Neural progenitor cell (in vitro differentiated cells): ENCODE measurements at regions not wholly inside any gene's neighbourhood (a gene's known extent, or its start where the extent isn't known, plus 50 kb on each side); places are given as distances from the start of the nearest gene placed in this dataset.
A peak's percentile ranks its signal among the peaks of the same experiment; 100 is the strongest.

Experiments used
- DNase-seq: peaks from one replicate; pipeline ENCODE4 v3.0.0-alpha.2; 2016; ENCODE audit warnings: low spot score
- H2AFZ ChIP-seq: fragments of 200-600 bp; sonication (generic); replicated peaks from 2 replicates; pipeline ENCODE4 v1.6.1; 2016; ENCODE audit warnings: antibody characterized with exemption
- H3F3A ChIP-seq: fragments of 200-600 bp; sonication (generic); 2 replicates; pipeline ENCODE4 v1.6.1; 2016; ENCODE audit warnings: antibody characterized with exemption, low read depth
- H3K27ac ChIP-seq: fragments of 200-600 bp; sonication (generic); 2 replicates; pipeline ENCODE4 v1.5.1; 2016; ENCODE audit warnings: mild to moderate bottlenecking
- H3K27me3 ChIP-seq: fragments of 200-600 bp; sonication (generic); 2 replicates; pipeline ENCODE4 v1.6.1; 2016; ENCODE audit warnings: mild to moderate bottlenecking, moderate library complexity
- H3K36me3 ChIP-seq: fragments of 200-600 bp; sonication (generic); 2 replicates; pipeline ENCODE4 v1.5.1; 2016
- H3K4me1 ChIP-seq: fragments of 200-600 bp; sonication (generic); 2 replicates; pipeline ENCODE4 v1.6.1; 2016; ENCODE audit warnings: mixed run types
- H3K4me2 ChIP-seq: fragments of 200-600 bp; sonication (generic); 2 replicates; pipeline ENCODE4 v1.6.1; 2016
- H3K4me3 ChIP-seq: fragments of 200-600 bp; sonication (generic); 2 replicates; pipeline ENCODE4 v1.5.1; 2016
- H3K79me2 ChIP-seq: fragments of 200-600 bp; sonication (generic); 2 replicates; pipeline ENCODE4 v1.6.1; 2016; ENCODE audit warnings: low read depth
- H3K9ac ChIP-seq: fragments of 200-600 bp; sonication (generic); 2 replicates; pipeline ENCODE4 v1.6.1; 2016
- H3K9me3 ChIP-seq: fragments of 200-600 bp; sonication (generic); 2 replicates; pipeline ENCODE4 v1.5.1; 2016; ENCODE audit warnings: low read depth
- H4K20me1 ChIP-seq: fragments of 200-600 bp; sonication (generic); 2 replicates; pipeline ENCODE4 v1.6.1; 2016; ENCODE audit warnings: low read depth
- H3K27ac Mint-ChIP-seq: 3 replicates; pipeline ENCODE4 v1.8.0; 2021; ENCODE audit warnings: mixed read lengths
- H3K27me3 Mint-ChIP-seq: 2 replicates; pipeline ENCODE4 v1.8.0; 2022; ENCODE audit warnings: low read depth, mild to moderate bottlenecking, inconsistent platforms, moderate library complexity, mixed read lengths; ENCODE audit not compliant: insufficient read depth
- H3K36me3 Mint-ChIP-seq: 3 replicates; pipeline ENCODE4 v1.8.0; 2021; ENCODE audit warnings: mixed read lengths
- H3K4me1 Mint-ChIP-seq: 3 replicates; pipeline ENCODE4 v1.8.0; 2021; ENCODE audit warnings: mixed read lengths
- H3K4me3 Mint-ChIP-seq: 3 replicates; pipeline ENCODE4 v1.8.0; 2021; ENCODE audit warnings: mild to moderate bottlenecking, moderate library complexity, mixed read lengths
- H3K9me3 Mint-ChIP-seq: 3 replicates; pipeline ENCODE4 v1.8.0; 2020; ENCODE audit warnings: mixed read lengths
- CTCF ChIP-seq: fragments of 200-600 bp; sonication (generic); IDR thresholded peaks from 2 replicates; pipeline ENCODE4 v1.5.1; 2017; ENCODE audit warnings: antibody characterized with exemption, mild to moderate bottlenecking
- EZH2 ChIP-seq: fragments of 200-600 bp; sonication (generic); IDR thresholded peaks from 2 replicates; pipeline ENCODE4 v1.6.1; 2017; ENCODE audit warnings: antibody characterized with exemption, mild to moderate bottlenecking, moderate library complexity
- EZH2phosphoT487 ChIP-seq: fragments of 200-600 bp; sonication (generic); IDR thresholded peaks from 2 replicates; pipeline ENCODE4 v1.6.1; 2017; ENCODE audit warnings: antibody characterized with exemption

DNA sequence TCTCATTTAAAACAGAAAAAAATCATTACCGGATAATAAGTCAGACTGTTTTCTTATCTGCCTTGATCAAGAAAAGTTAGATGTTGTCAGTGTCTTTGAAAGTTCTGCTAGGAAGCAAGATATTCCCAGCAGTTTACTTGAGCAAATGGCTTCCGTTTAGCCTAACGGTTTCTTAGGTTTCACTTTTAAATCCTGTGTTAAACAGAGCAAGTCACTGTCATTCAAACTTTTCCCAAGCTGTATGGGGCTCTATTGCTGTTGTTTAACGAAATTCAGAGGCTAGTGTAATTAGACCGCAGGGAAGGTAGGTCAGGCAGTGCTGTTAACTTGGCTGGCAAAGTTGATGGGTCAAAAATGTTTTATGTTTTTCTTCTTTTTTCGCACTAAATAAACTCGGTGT is 80.3 kb upstream of the NEIL3 start:
- peak overlapping the region; percentile 91 for H2AFZ ChIP-seq
- H4K20me1 ChIP-seq = no peaks in the 10 kb centered on the region
- no peaks in the 10 kb centered on the region for H3K79me2 ChIP-seq
- H3K4me2 ChIP-seq = no peak overlapping the region
- H3K9me3 ChIP-seq = no peaks in the 10 kb centered on the region
- Mint-ChIP-seq H3K36me3 (no peaks in the 10 kb centered on the region), H3K4me3 (no peak overlapping the region), H3K27ac (no peak overlapping the region), H3K27me3 (peaks cover 2% of the 10 kb centered on the region), H3K9me3 (no peaks in the 10 kb centered on the region), H3K4me1 (no peaks in the 10 kb centered on the region)
- H3K9ac ChIP-seq = no peak overlapping the region
- H3K27me3 ChIP-seq = no peaks in the 10 kb centered on the region
- no peaks in the 10 kb centered on the region for H3K4me1 ChIP-seq
- H3F3A ChIP-seq = no peaks in the 10 kb centered on the region
- TF ChIP-seq EZH2phosphoT487 (no peak), CTCF (no peak), EZH2 (no peak)
- DNase-seq = no peak
- no peak overlapping the region for H3K4me3 ChIP-seq
- H3K36me3 ChIP-seq = no peaks in the 10 kb centered on the region
- no peak overlapping the region for H3K27ac ChIP-seq

GRCh38 chr4:177232473-177232872 is 77.2 kb upstream of the NEIL3 start:
- Mint-ChIP-seq H3K4me1 (peaks cover 2% of the 10 kb centered on the region), H3K9me3 (no peaks in the 10 kb centered on the region), H3K27ac (no peak overlapping the region), H3K27me3 (peaks cover 3% of the 10 kb centered on the region), H3K36me3 (no peaks in the 10 kb centered on the region), H3K4me3 (no peak overlapping the region)
- no peak overlapping the region for H3K4me3 ChIP-seq
- no peaks in the 10 kb centered on the region for H3K27me3 ChIP-seq
- no peak overlapping the region for H2AFZ ChIP-seq
- TF ChIP-seq CTCF = no peak
- no peak for TF ChIP-seq EZH2phosphoT487
- TF ChIP-seq EZH2 = no peak
- H3K9me3 ChIP-seq = no peaks in the 10 kb centered on the region
- H3K4me2 ChIP-seq = no peak overlapping the region
- no peaks in the 10 kb centered on the region for H4K20me1 ChIP-seq
- H3K79me2 ChIP-seq = no peaks in the 10 kb centered on the region
- DNase-seq = no peak
- no peak overlapping the region for H3K27ac ChIP-seq
- no peaks in the 10 kb centered on the region for H3K36me3 ChIP-seq
- no peak overlapping the region for H3K9ac ChIP-seq
- no peaks in the 10 kb centered on the region for H3F3A ChIP-seq
- H3K4me1 ChIP-seq = no peaks in the 10 kb centered on the region

GRCh38 chr4:177235026-177235425 is 74.6 kb upstream of the NEIL3 start:
- no peak overlapping the region for H3K4me3 Mint-ChIP-seq
- no peak for DNase-seq

More at GRCh38 chr4:177235026-177235425, 74.6 kb upstream of the NEIL3 start:
- H2AFZ ChIP-seq = no peak overlapping the region
- H3K27ac Mint-ChIP-seq = no peak overlapping the region
- H3K36me3 ChIP-seq = no peaks in the 10 kb centered on the region
- H3K4me3 ChIP-seq = no peak overlapping the region
- no peak overlapping the region for H3K4me2 ChIP-seq
- H3K79me2 ChIP-seq = no peaks in the 10 kb centered on the region
- no peaks in the 10 kb centered on the region for H3K27me3 ChIP-seq
- no peak for TF ChIP-seq CTCF
- no peak for TF ChIP-seq EZH2
- no peak for TF ChIP-seq EZH2phosphoT487
- H3K9ac ChIP-seq = no peak overlapping the region
- no peaks in the 10 kb centered on the region for H4K20me1 ChIP-seq
- no peaks in the 10 kb centered on the region for H3K9me3 ChIP-seq
- H3K4me1 ChIP-seq = no peaks in the 10 kb centered on the region
- no peaks in the 10 kb centered on the region for H3K9me3 Mint-ChIP-seq
- H3K4me1 Mint-ChIP-seq = peaks cover 2% of the 10 kb centered on the region
- H3K27ac ChIP-seq = no peak overlapping the region
- H3F3A ChIP-seq = no peaks in the 10 kb centered on the region
- peaks cover 3% of the 10 kb centered on the region for H3K27me3 Mint-ChIP-seq
- H3K36me3 Mint-ChIP-seq = no peaks in the 10 kb centered on the region
